Dedifferentiated amniotic fluid mesenchymal stem cell (primary cell): ENCODE measurements at regions not wholly inside any gene's neighbourhood (a gene's known extent, or its start where the extent isn't known, plus 50 kb on each side); places are given as distances from the start of the nearest gene placed in this dataset.
"Not testable (repeated sequence)": the region's sequence is repeated elsewhere in the genome, so short reads cannot be mapped to it uniquely, and the experiment has no call there.

Experiments used
- DNase-seq: peaks from one replicate; pipeline ENCODE4 v3.0.0-alpha.2; 2016; ENCODE audit errors: extremely low spot score

GRCh38 chr12:104906695-104907094 is 51.4 kb downstream of the SLC41A2 start:
- no peak for DNase-seq

GRCh38 chr12:104905446-104905845 is 52.6 kb downstream of the SLC41A2 start:
- not testable (repeated sequence) for DNase-seq

GRCh38 chr12:104903648-104904423 is 54.3 kb downstream of the SLC41A2 start:
- DNase-seq: no peak

- no peak for DNase-seq
Measured at GRCh38 chr12:104902125-104902524, 56.0 kb downstream of the SLC41A2 start.

- DNase-seq: no peak
Measured at GRCh38 chr12:104896710-104897109, 61.4 kb downstream of the SLC41A2 start.

- DNase-seq: no peak
Measured at GRCh38 chr12:104896146-104896545, 61.9 kb downstream of the SLC41A2 start.

GRCh38 chr12:104895415-104895814 is 62.7 kb downstream of the SLC41A2 start:
- peak; percentile 11 for DNase-seq

- no peak for DNase-seq
Measured at GRCh38 chr12:104890476-104891096, 67.5 kb downstream of the SLC41A2 start.

GRCh38 chr12:104889735-104890134 is 68.4 kb downstream of the SLC41A2 start:
- DNase-seq: no peak

GRCh38 chr12:104888892-104889291 is 69.2 kb downstream of the SLC41A2 start:
- DNase-seq: no peak

GRCh38 chr12:104888481-104888880 is 69.6 kb downstream of the SLC41A2 start:
- DNase-seq: no peak

- no peak for DNase-seq
Measured at GRCh38 chr12:104887452-104887851, 70.6 kb downstream of the SLC41A2 start.

GRCh38 chr12:104886418-104887401 is 71.4 kb downstream of the SLC41A2 start:
- DNase-seq: peak; percentile 38

- DNase-seq: not testable (repeated sequence)
Measured at GRCh38 chr12:104878858-104879257, 79.2 kb downstream of the SLC41A2 start.

GRCh38 chr12:104877103-104877705 is 80.9 kb downstream of the SLC41A2 start:
- peak; percentile 66 for DNase-seq

- no peak for DNase-seq
Measured at GRCh38 chr12:104873374-104873773, 84.7 kb downstream of the SLC41A2 start.

- DNase-seq: no peak
Measured at GRCh38 chr12:104870797-104871196, 87.3 kb downstream of the SLC41A2 start.

- DNase-seq: no peak
Measured at GRCh38 chr12:104866291-104866690, 91.8 kb downstream of the SLC41A2 start.

- no peak for DNase-seq
Measured at GRCh38 chr12:104865080-104865479, 93.0 kb downstream of the SLC41A2 start.

GRCh38 chr12:104864668-104865067 is 93.4 kb downstream of the SLC41A2 start:
- no peak for DNase-seq

GRCh38 chr12:104863296-104863948 is 94.7 kb downstream of the SLC41A2 start:
- no peak for DNase-seq
